Heart right ventricle (tissue), 16 donors: ENCODE measurements at regions not wholly inside any gene's neighbourhood (a gene's known extent, or its start where the extent isn't known, plus 50 kb on each side); places are given as distances from the start of the nearest gene placed in this dataset.
"Not testable (repeated sequence)": the region's sequence is repeated elsewhere in the genome, so short reads cannot be mapped to it uniquely, and the experiment has no call there.

Experiments used
- ATAC-seq, 8 donors: fragments of 200-7000 bp; cut with Tn5 transposase; one replicate each; pipeline ENCODE4 v1.9.1; 2020; ENCODE audit warnings: mild to moderate bottlenecking in 8 of 8, moderate library complexity in 8 of 8, moderate number of reproducible peaks in 1 of 8
- DNase-seq, 2 donors: peaks; one replicate each; pipeline ENCODE4 v3.0.0-alpha.2; 2020
- H3K27ac ChIP-seq, 10 donors: fragments of 200-600 bp; sonication (generic) in 2 of 10; one replicate each; pipeline versions ENCODE4 v1.5.0 to v1.8.0; 2020 to 2022; ENCODE audit warnings: mild to moderate bottlenecking in 3 of 10
- H3K27me3 ChIP-seq, 7 donors: fragments of 200-600 bp; one replicate each; pipeline ENCODE4 v1.8.0; 2021 to 2022; ENCODE audit warnings: mild to moderate bottlenecking in 2 of 7
- H3K36me3 ChIP-seq, 9 donors: fragments of 200-600 bp; sonication (generic) in 1 of 9; one replicate each; pipeline versions ENCODE4 v1.5.0 to v1.8.0; 2020 to 2022; ENCODE audit warnings: mild to moderate bottlenecking in 2 of 9
- H3K4me1 ChIP-seq, 9 donors: fragments of 200-600 bp; sonication (generic) in 1 of 9; one replicate each; pipeline versions ENCODE4 v1.5.0 to v1.8.0; 2020 to 2022; ENCODE audit warnings: mild to moderate bottlenecking in 4 of 9
- H3K4me3 ChIP-seq, 10 donors: fragments of 200-600 bp; sonication (generic) in 2 of 10; one replicate each; pipeline versions ENCODE4 v1.5.0 to v1.8.0; 2020 to 2022; ENCODE audit warnings: mild to moderate bottlenecking in 7 of 10, moderate library complexity in 2 of 10
- H3K9me3 ChIP-seq, 11 donors: fragments of 200-600 bp in 10 of 11; sonication (generic) in 2 of 11; one replicate each; pipeline versions ENCODE4 v1.5.0 to v1.8.0; 2013 to 2022; ENCODE audit warnings: mild to moderate bottlenecking in 2 of 11, control low read depth in 1 of 11, moderate library complexity in 1 of 11
- CTCF ChIP-seq, 9 donors: fragments of 200-600 bp; sonication (generic) in 2 of 9; IDR thresholded peaks; one replicate each; pipeline versions ENCODE4 v1.5.0 to v1.8.0; 2021 to 2022; ENCODE audit warnings: antibody characterized with exemption in 9 of 9, mild to moderate bottlenecking in 5 of 9, moderate library complexity in 1 of 9
- WGBS, 2 donors: extraction: QIAGEN DNeasy Blood & Tissue Kit; methylation state at CpG; one replicate each; pipeline ENCODE4 v1.1.7; 2013; ENCODE audit warnings: inconsistent platforms in 1 of 2; 5-methylcytosine and 5-hydroxymethylcytosine counted together
- intact Hi-C, 10 donors: fragments of 100-400 bp; cut with DNase I; formaldehyde crosslinking; loops; one replicate each; pipeline versions ENCODE4 v1.11.1 to v1.14.2; 2022
- donor health status: Arrhythmogenic right ventricular cardiomyopathy.
- donor health status: ischemic (EF 13 %, LVEDD 7.1; RV severe dilation, severe dysfunction).
- donor health status: healthy with polysubstance abuse.
- donor health status: DM: no; HTN: yes; CAD: no.
- donor health status: DM: no; HTN: no; CAD: no.
- donor health status: ischemic (EF 25% LVEDD 6.9; RV normal size, moderate dysfunction).
- donor health status: ischemic (EF 25% LVEDD 5.7; RV mildly dilated, moderate dysfunction).
- donor health status: healthy.
- donor health status: DM: yes; HTN: yes; CAD: no.
- donor health status: Ischemic cardiomyopathy.
- donor health status: ischemic (EF 35%, LVEDD 5.7; RV mildly dilated, moderate dysfunction).
- donor health status: nonischemic (EF 11% LVEDD 7.7; RV severe dilation, severe dysfunction).
- donor health status: DM: yes; HTN: yes; CAD: no.
- donor health status: PGD.
- donor health status: ischemic (EF 29% LVEDD 5.4; RV normal size, mild dysfunction).
- donor health status: nonischemic (EF 23%, LVEDD 6.1; RV moderate dilation, normal function).

- DNase-seq, H3K4me1 ChIP-seq, H3K4me3 ChIP-seq, H3K36me3 ChIP-seq, H3K27ac ChIP-seq, H3K9me3 ChIP-seq: not testable (repeated sequence)
- intact Hi-C loops, result loop anchor here in 7 of 10 donors (5.0 to 10.0 kb wide), 4 partner anchors 115 to 265 kb away; no protein-coding TSS in a partner anchor
- 8 to 18% methylated on average over 16 to 19 of the region's 51 CpGs for WGBS, 2 donors
- peak; percentile 55 to 85 (median 72) for ATAC-seq
- H3K27me3 ChIP-seq, result peaks cover 0 to 13% (median 0%) of the 10 kb centered on the region in 7 donors
- peak in 3 of 9 donors; percentile 12 to 18 (median 13) for TF ChIP-seq CTCF (IDR thresholded peaks at IDR 0.05)
Observed at GRCh38 chr14:105679959-105680735, 153.8 kb downstream of the TMEM121 start.

- peaks cover 0 to 13% (median 0%) of the 10 kb centered on the region in 7 donors for H3K27me3 ChIP-seq
- intact Hi-C loops, result loop anchor here in 4 of 10 donors (5.0 to 10.0 kb wide), 3 partner anchors 116 to 262 kb away; no protein-coding TSS in a partner anchor
- H3K27ac ChIP-seq, H3K4me1 ChIP-seq, H3K4me3 ChIP-seq, DNase-seq, H3K9me3 ChIP-seq, H3K36me3 ChIP-seq: not testable (repeated sequence)
- peak in 4 of 8 donors; percentile 9 to 18 (median 12) for ATAC-seq
- WGBS, 2 donors, result 40 to 68% methylated on average over 5 of the region's 14 CpGs
Observed at GRCh38 chr14:105680736-105681098, 154.3 kb downstream of the TMEM121 start.

- ATAC-seq, DNase-seq, H3K27ac ChIP-seq, H3K36me3 ChIP-seq, H3K9me3 ChIP-seq, H3K4me1 ChIP-seq, H3K27me3 ChIP-seq, H3K4me3 ChIP-seq: not testable (repeated sequence)
- intact Hi-C loops, result loop anchor here in 4 of 10 donors (5.0 to 10.0 kb wide), 3 partner anchors 117 to 261 kb away; no protein-coding TSS in a partner anchor
- WGBS, 2 donors, result 63 to 67% methylated on average over 13 to 14 of the region's 26 CpGs
Observed at GRCh38 chr14:105681606-105682185, 155.3 kb downstream of the TMEM121 start.

GRCh38 chr14:105682442-105682841 lies 156.1 kb downstream of the TMEM121 start:
- ATAC-seq, H3K27me3 ChIP-seq, H3K36me3 ChIP-seq, H3K4me3 ChIP-seq, H3K4me1 ChIP-seq, H3K27ac ChIP-seq, DNase-seq, H3K9me3 ChIP-seq: not testable (repeated sequence)
- intact Hi-C loops, result loop anchor here in 4 of 10 donors (5.0 to 10.0 kb wide), 3 partner anchors 118 to 260 kb away; no protein-coding TSS in a partner anchor
- 83 to 93% methylated on average over 3 to 7 of the region's 15 CpGs for whole genome bisulfite sequencing, 2 donors

- WGBS, 2 donors, result 74 to 80% methylated on average over 4 to 5 of the region's 5 CpGs
- intact Hi-C loops, result loop anchor here in 4 of 10 donors (5.0 to 10.0 kb wide), 3 partner anchors 118 to 259 kb away; no protein-coding TSS in a partner anchor
- Histone ChIP-seq H3K27me3 (peaks cover 0 to 2% (median 0%) of the 10 kb centered on the region in 7 donors), H3K9me3 (no peaks in the 10 kb centered on the region), H3K36me3 (no peaks in the 10 kb centered on the region), H3K4me1 (no peaks in the 10 kb centered on the region), H3K27ac (no peak overlapping the region), H3K4me3 (no peak overlapping the region)
- no peak for TF ChIP-seq CTCF (IDR thresholded peaks at IDR 0.05)
- ATAC-seq (no peak), DNase-seq (no peak)
Observed at GRCh38 chr14:105682956-105683570, 156.7 kb downstream of the TMEM121 start.

GRCh38 chr14:105684056-105684455 lies 157.7 kb downstream of the TMEM121 start:
- intact Hi-C loops, result loop anchor here in 4 of 10 donors (5.0 to 10.0 kb wide), 3 partner anchors 119 to 258 kb away; no protein-coding TSS in a partner anchor
- H3K27ac ChIP-seq, DNase-seq, H3K9me3 ChIP-seq, ATAC-seq, H3K4me3 ChIP-seq, H3K36me3 ChIP-seq, H3K4me1 ChIP-seq, H3K27me3 ChIP-seq: not testable (repeated sequence)
- WGBS, 2 donors, result 72 to 80% methylated on average over 11 to 13 of the region's 14 CpGs

GRCh38 chr14:105684597-105684996 lies 158.2 kb downstream of the TMEM121 start:
- H3K36me3 ChIP-seq, H3K4me3 ChIP-seq, H3K4me1 ChIP-seq, H3K27me3 ChIP-seq, H3K9me3 ChIP-seq, H3K27ac ChIP-seq, ATAC-seq, DNase-seq: not testable (repeated sequence)
- intact Hi-C loops, result loop anchor here in 4 of 10 donors (5.0 to 10.0 kb wide), 3 partner anchors 120 to 258 kb away; no protein-coding TSS in a partner anchor
- 82 to 88% methylated on average over 5 to 6 of the region's 8 CpGs for WGBS, 2 donors
